ENCODE measurements at regions not wholly inside any gene's neighbourhood (a gene's known extent, or its start where the extent isn't known, plus 50 kb on each side); places are given as distances from the start of the nearest gene placed in this dataset.

- peaks cover 16 to 19% of the 10 kb centered on the region in 2 experiments for H3K27me3 ChIP-seq (ENCODE audit: control insufficient read depth in 2 of 2, insufficient read depth in 2 of 2, low read length in 2 of 2)
- no TSS peak for BruUV-seq (replicated peaks)
These were observed 57.7 kb upstream of the RASGRP1 start for GRCh38 chr15:38622304-38622703.

More at GRCh38 chr15:38622304-38622703, 57.7 kb upstream of the RASGRP1 start:
- no peaks in the 10 kb centered on the region for H3K79me2 ChIP-seq (ENCODE audit: control insufficient read depth, insufficient read depth, low read length)
- H3K36me3 ChIP-seq (ENCODE audit: control insufficient read depth in 2 of 2, extremely low read depth in 1 of 2, insufficient read depth in 2 of 2, low read length in 2 of 2), result no peaks in the 10 kb centered on the region
- intact Hi-C loops (cut with micrococcal nuclease) (no loop called here), dilution Hi-C loops (cut with MboI; ENCODE audit: extremely low pct_ligation_motif_present, low sequenced_read_pairs) (no loop called here)
- FAIRE-seq (no peak), DNase-seq (ENCODE audit: low read depth, low spot score) (no peak)
- no peaks in the 10 kb centered on the region for H3K9me3 ChIP-seq (replicated peaks; ENCODE audit: control insufficient read depth, insufficient read depth, low read length)
- no peak overlapping the region for H2AFZ ChIP-seq (ENCODE audit: low read depth, low read length)
- ChIA-PET CTCF (no interaction called here), POLR2A (no interaction called here)
- H3K4me2 ChIP-seq (ENCODE audit: insufficient read depth, low read length), result no peak overlapping the region
- no peaks in the 10 kb centered on the region for H3K4me1 ChIP-seq (ENCODE audit: control insufficient read depth, extremely low read depth, insufficient read depth, low read length)
- H3K9me1 ChIP-seq (replicated peaks; ENCODE audit: control insufficient read depth, extremely low read depth, insufficient read depth, low read length), result no peaks in the 10 kb centered on the region
- H3K4me3 ChIP-seq (replicated peaks in 1 of 3; ENCODE audit: insufficient read depth in 1 of 3, low read depth in 1 of 3, low read length in 3 of 3), result no peak overlapping the region
- no peak overlapping the region for H3K27ac ChIP-seq (ENCODE audit: insufficient read depth, low read depth, low read length)
- TF ChIP-seq GATA2 (IDR thresholded peaks at IDR 0.05; ENCODE audit: insufficient read depth, insufficient read length, low read depth, low read length) (no peak), FOS (IDR thresholded peaks at IDR 0.05; ENCODE audit: borderline replicate concordance, insufficient read depth, low read length) (no peak), CTCF (IDR thresholded peaks at IDR 0.05; ENCODE audit: extremely low read depth in 1 of 2, insufficient read depth in 1 of 2, low read depth in 1 of 2, low read length in 2 of 2) (no peak), POLR2A (IDR thresholded peaks at IDR 0.05; ENCODE audit: low read depth, low read length) (no peak), MYC (IDR thresholded peaks at IDR 0.05; ENCODE audit: low read depth, low read length) (no peak), EZH2 (IDR thresholded peaks at IDR 0.05; ENCODE audit: borderline replicate concordance, low read depth, low read length, severe bottlenecking) (no peak), POLR2AphosphoS5 (IDR thresholded peaks at IDR 0.05; ENCODE audit: insufficient read depth, low read depth, low read length) (no peak), JUN (IDR thresholded peaks at IDR 0.05; ENCODE audit: borderline replicate concordance, insufficient read depth, insufficient read length, low read depth) (no peak)
- TF ChIP-seq, protein P1, sequence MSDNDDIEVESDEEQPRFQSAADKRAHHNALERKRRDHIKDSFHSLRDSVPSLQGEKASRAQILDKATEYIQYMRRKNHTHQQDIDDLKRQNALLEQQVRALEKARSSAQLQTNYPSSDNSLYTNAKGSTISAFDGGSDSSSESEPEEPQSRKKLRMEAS (IDR thresholded peaks at IDR 0.05; ENCODE audit: insufficient read depth, insufficient read length), result no peak
- H3K9ac ChIP-seq (replicated peaks; ENCODE audit: extremely low read depth, insufficient read depth, low read length), result no peak overlapping the region
- H4K20me1 ChIP-seq (replicated peaks; ENCODE audit: control insufficient read depth, extremely low read depth, insufficient read depth, low read length), result no peaks in the 10 kb centered on the region

Data from endothelial cell of umbilical vein (primary cell).